HG03378 (cell line): ENCODE measurements at regions not wholly inside any gene's neighbourhood (a gene's known extent, or its start where the extent isn't known, plus 50 kb on each side); places are given as distances from the start of the nearest gene placed in this dataset.

ENCODE experiments used
- ATAC-seq: cut with Tn5 transposase; IDR thresholded peaks from one replicate; pipeline ENCODE4 v1.9.1; 2021; ENCODE audit warnings: mild to moderate bottlenecking, moderate library complexity; ENCODE audit not compliant: unreplicated experiment

DNA sequence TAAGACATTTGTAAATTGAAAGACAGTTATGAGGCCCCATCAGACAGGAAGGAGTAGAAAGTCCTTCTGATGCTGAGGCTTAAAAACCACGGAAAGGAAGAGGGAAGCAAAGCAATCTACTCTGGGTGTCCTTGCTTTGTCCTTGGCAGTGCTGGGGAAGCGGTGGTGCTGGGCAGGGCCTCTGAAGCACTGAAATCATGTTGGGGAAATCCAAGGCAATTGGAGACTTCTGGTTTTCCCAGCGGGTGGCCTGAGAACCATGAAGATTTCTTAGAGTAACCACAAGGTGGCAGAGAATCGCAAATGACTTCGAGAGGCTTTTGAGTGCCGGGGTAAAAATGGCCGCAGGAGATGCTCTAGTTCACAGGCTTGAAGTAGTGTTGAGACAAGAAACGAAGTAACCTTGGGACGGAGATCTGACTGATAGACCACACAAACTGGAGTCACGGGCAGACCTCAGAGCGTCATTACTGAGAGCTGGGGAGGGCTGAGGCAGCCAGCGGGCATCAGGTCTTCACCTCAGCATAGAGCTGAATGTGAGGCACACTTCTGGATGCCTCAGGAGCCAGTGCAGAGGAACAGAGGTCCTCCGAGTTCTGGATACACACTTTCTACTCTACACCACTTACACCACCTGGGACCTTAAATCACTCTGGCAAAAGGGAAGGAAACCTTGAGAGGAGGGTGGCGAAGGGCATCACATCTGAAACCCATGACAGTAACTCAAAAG, 130.7 kb upstream of the GPRIN3 start:
- peak; percentile 64 for ATAC-seq

GRCh38 chr4:89434364-89434988, 126.9 kb upstream of the GPRIN3 start:
- ATAC-seq = peak; percentile 85

DNA sequence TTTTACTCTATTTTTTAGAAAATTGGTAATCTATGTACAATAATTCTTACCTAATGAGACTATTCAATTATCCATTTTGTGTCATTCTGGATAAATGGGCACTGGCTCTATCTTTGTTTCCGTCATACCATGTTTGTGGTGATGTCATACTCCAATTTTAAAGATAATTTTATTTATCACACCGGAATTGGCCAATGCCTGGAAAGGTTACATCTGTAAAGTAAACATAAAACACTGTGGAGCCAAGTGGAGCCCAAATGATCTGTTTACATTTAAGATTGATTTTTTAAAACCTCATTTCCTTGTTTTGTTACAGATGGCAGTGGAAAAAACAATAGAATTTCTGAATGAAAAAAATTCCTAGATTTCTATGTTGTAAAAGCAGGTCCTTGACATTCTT, 120.2 kb upstream of the GPRIN3 start:
- ATAC-seq = no peak

DNA sequence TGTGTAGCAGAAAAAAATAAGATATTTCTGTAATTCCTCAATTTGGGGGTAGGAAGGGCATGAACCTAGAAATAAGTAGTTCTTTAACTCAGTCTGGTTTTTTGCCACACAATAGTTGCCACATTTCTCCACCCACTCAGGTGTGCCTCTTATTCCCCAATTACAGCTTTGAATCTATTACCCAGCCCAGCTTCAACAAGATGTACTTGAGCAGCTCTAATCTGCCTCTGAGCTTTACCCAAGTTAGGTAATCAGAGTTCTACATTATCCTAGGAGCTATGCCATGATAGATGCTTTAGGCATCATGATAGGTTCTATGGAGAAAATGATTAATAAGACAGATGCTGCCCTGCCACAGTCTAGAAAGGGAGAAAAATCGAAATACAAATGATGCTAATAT, 117.4 kb upstream of the GPRIN3 start:
- ATAC-seq = no peak

GRCh38 chr4:89422441-89422990, 114.9 kb upstream of the GPRIN3 start:
- no peak for ATAC-seq

- ATAC-seq = no peak
Measured at GRCh38 chr4:89420507-89420906, 112.9 kb upstream of the GPRIN3 start.

DNA sequence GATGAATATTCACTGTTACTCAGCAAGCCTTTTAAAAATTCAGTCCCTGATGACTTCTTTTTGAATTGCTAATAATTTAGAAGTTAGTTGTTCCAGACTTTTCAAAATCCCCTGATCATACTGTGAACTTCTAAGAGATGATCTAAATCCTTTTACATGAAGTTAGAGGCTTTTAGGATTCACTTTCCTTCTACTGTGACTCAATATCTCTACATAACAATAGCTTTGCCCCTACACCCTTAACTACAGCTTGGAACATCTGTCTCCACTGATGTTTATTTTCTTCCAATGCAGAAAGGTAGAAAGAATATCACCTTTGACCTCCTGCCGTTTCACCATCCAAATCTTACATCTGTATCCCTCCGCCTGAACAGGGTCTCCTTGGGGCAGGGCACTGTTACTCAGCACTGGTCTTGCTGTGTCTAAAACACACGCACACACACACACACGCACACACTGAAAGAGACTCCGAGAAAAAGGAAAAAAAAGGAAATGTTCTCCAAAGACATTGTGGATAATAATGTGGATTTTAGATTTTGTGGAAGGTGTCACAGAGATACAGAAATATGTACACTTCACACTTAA, 111.6 kb upstream of the GPRIN3 start:
- ATAC-seq = no peak

GRCh38 chr4:89416960-89417359, 109.4 kb upstream of the GPRIN3 start:
- ATAC-seq = no peak

DNA sequence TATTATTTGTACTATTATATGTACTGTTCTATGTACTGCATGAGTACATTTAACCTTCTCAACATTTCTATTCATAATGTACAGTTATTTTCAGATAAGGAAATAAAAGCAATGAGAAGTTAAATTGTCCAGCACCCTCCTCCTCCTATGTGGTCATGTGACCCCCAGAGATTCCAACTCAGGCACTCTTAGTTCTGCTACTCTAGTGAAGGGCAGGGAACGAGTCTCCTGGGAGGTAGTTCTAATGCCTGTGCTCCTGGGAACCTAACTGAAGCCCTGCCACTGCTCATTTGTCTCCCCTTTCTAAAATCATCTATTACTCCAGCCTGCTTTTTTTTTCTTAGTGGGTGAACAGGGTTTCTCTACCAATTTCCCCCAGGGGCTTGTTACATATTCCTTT, 105.9 kb upstream of the GPRIN3 start:
- ATAC-seq = no peak

GRCh38 chr4:89411539-89412309, 104.1 kb upstream of the GPRIN3 start:
- no peak for ATAC-seq

DNA sequence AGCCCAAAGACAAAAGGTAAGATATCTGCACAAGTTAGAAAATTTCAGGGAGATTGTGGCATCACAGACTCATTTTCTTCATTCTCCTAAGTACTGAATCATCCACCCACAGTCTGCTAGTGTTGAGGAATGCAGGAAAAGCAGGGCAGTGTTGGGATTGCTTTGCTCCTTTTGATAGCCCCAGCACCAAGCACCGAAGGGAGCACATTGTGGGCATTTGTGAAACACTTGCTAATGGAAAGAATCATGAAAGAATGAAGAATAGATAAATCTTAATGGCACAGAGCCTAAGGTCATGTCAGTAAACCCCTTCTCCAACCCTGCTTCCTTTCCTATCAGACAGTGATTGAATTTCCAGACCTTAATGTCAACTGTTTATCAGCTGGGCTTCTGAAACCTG, 103.1 kb upstream of the GPRIN3 start:
- no peak for ATAC-seq

- no peak for ATAC-seq
Measured at GRCh38 chr4:89404530-89404929, 96.9 kb upstream of the GPRIN3 start.

DNA sequence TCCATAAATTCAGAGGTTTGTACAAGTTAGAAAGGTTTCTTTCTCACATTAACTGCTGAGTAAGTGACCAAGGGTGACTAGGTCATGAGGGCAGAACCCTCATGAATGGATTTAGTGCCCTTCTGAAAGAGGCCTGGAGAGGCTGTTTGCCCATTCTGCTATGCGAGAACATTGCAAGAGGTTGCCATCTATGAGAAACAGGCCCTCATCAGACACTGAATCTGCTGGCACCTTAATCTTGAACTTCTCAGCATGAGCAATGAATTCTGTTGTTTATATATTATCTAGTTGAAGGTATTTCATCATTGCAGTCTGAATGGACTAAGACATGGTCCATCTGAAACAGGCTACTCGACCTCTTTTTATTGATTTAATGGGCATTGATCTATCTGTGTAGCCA, 96.2 kb upstream of the GPRIN3 start:
- no peak for ATAC-seq

DNA sequence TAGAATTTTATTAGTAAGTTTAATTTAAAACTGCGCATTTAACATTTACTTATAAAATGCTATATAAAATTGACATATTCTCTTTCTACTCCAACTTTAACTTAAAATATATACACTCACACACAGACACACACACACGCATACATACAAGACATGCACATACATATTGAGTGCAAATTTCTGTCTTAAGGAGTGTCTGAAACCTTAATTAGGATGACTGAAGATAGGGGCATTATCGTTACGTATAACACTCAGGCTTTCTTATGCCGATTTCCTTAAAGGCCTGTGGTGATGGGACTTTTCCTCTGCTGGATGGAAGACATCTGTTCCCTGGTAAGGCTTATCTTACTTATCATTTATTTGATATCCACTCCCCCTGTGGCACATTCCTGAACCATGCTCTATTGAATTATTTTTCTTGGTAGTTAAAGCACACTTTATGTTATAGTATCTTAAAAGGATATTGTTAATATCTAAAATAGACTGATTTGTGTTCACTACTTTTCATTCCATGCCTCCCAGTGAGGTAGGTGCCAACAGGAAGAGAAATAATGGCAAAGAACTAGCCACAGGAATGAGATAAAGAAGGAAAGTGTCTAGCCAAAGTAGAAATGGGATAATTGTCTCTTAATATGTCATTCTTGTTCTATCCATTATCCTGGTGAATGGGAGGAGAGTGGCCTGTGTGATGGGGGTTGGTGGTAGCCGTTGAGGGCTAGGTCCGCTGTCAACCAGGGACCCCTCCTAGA, 92.9 kb upstream of the GPRIN3 start:
- no peak for ATAC-seq

GRCh38 chr4:89398644-89399043, 91.0 kb upstream of the GPRIN3 start:
- no peak for ATAC-seq

GRCh38 chr4:89398146-89398545, 90.5 kb upstream of the GPRIN3 start:
- ATAC-seq = no peak

DNA sequence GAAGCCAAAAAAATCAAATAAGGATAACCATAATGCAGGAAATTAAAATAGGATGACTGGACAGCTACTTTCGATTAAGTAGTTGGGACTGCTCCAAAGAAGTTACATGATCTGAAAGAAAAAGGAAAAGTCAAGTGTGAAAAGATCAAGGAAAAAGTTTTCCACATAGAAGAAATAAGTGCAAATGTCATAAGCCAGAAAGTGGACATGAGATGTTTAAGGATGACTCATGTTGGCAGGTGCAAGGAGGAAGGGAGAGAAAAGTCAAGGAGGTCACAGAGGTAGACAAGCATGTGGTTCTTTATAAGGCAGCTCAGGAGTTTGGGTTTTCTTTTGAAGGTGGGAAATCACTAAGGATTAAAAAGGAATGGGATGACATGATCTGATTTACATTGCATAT, 89.8 kb upstream of the GPRIN3 start:
- no peak for ATAC-seq

- ATAC-seq = no peak
Measured at GRCh38 chr4:89382439-89382838, 74.8 kb upstream of the GPRIN3 start.

- no peak for ATAC-seq
Measured at GRCh38 chr4:89380980-89381379, 73.4 kb upstream of the GPRIN3 start.

GRCh38 chr4:89379511-89380044, 72.0 kb upstream of the GPRIN3 start:
- ATAC-seq = no peak
